ENCODE measurements at regions not wholly inside any gene's neighbourhood (a gene's known extent, or its start where the extent isn't known, plus 50 kb on each side); places are given as distances from the start of the nearest gene placed in this dataset.

GRCh38 chr10:83371696-83372490 lies 767.4 kb upstream of the GHITM start:
- no peaks in the 10 kb centered on the region for H3K36me3 ChIP-seq (ENCODE audit: insufficient read depth, low read length)
- H3K9ac ChIP-seq (ENCODE audit: low read length) = no peak overlapping the region
- no peaks in the 10 kb centered on the region for H3K4me1 ChIP-seq (ENCODE audit: insufficient read depth, low read length)
- H3K27ac ChIP-seq (ENCODE audit: low read depth, low read length) = no peak overlapping the region
- H3K9me3 ChIP-seq (ENCODE audit: low read length) = no peaks in the 10 kb centered on the region
- H3K4me3 ChIP-seq (ENCODE audit: low read depth in 1 of 2, low read length in 2 of 2) = no peak overlapping the region
- H3K27me3 ChIP-seq (ENCODE audit: control insufficient read depth in 1 of 2, insufficient read depth in 2 of 2, low read length in 2 of 2) = no peaks in the 10 kb centered on the region

DNA sequence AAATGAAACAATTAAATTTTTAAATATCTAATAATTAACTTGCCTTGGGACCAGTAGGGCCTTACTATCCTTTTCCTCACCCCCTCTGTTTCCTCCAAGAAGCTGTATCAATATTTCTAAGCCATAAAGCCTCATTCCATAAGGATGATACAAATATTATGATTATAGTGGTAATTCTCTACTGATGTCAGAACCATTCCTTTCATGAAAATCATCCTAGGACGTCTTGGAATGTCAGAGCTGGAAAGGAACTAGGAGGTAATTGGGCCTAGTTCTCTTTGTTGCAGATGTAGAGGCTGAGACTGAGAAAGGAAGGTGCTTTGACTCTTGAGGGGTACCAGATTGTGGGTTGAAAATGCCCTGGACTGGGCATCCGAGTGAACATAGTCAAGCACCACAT lies 766.7 kb upstream of the GHITM start:
- no peaks in the 10 kb centered on the region for H3K4me1 ChIP-seq (ENCODE audit: insufficient read depth, low read length)
- no peaks in the 10 kb centered on the region for H3K9me3 ChIP-seq (ENCODE audit: low read length)
- H3K27ac ChIP-seq (ENCODE audit: low read depth, low read length) = no peak overlapping the region
- no peaks in the 10 kb centered on the region for H3K36me3 ChIP-seq (ENCODE audit: insufficient read depth, low read length)
- H3K27me3 ChIP-seq (ENCODE audit: control insufficient read depth in 1 of 2, insufficient read depth in 2 of 2, low read length in 2 of 2) = no peaks in the 10 kb centered on the region
- H3K9ac ChIP-seq (ENCODE audit: low read length) = no peak overlapping the region
- no peak overlapping the region for H3K4me3 ChIP-seq (ENCODE audit: low read depth in 1 of 2, low read length in 2 of 2)

- Histone ChIP-seq H3K4me3 (ENCODE audit: low read depth in 1 of 2, low read length in 2 of 2) (no peak overlapping the region), H3K36me3 (ENCODE audit: insufficient read depth, low read length) (no peaks in the 10 kb centered on the region), H3K9me3 (ENCODE audit: low read length) (no peaks in the 10 kb centered on the region), H3K27me3 (ENCODE audit: control insufficient read depth in 1 of 2, insufficient read depth in 2 of 2, low read length in 2 of 2) (no peaks in the 10 kb centered on the region), H3K4me1 (ENCODE audit: insufficient read depth, low read length) (no peaks in the 10 kb centered on the region), H3K9ac (ENCODE audit: low read length) (no peak overlapping the region), H3K27ac (ENCODE audit: low read depth, low read length) (no peak overlapping the region)
Observed at GRCh38 chr10:83373671-83374070, 765.6 kb upstream of the GHITM start.

GRCh38 chr10:83374741-83375140 lies 764.6 kb upstream of the GHITM start:
- no peak overlapping the region for H3K4me3 ChIP-seq (ENCODE audit: low read depth in 1 of 2, low read length in 2 of 2)
- no peaks in the 10 kb centered on the region for H3K36me3 ChIP-seq (ENCODE audit: insufficient read depth, low read length)
- no peaks in the 10 kb centered on the region for H3K9me3 ChIP-seq (ENCODE audit: low read length)
- H3K4me1 ChIP-seq (ENCODE audit: insufficient read depth, low read length) = no peaks in the 10 kb centered on the region
- H3K27me3 ChIP-seq (ENCODE audit: control insufficient read depth in 1 of 2, insufficient read depth in 2 of 2, low read length in 2 of 2) = no peaks in the 10 kb centered on the region
- H3K9ac ChIP-seq (ENCODE audit: low read length) = no peak overlapping the region
- H3K27ac ChIP-seq (ENCODE audit: low read depth, low read length) = no peak overlapping the region

- no peak overlapping the region for H3K9ac ChIP-seq (ENCODE audit: low read length)
- no peaks in the 10 kb centered on the region for H3K9me3 ChIP-seq (ENCODE audit: low read length)
- H3K27ac ChIP-seq (ENCODE audit: low read depth, low read length) = no peak overlapping the region
- no peak overlapping the region for H3K4me3 ChIP-seq (ENCODE audit: low read depth in 1 of 2, low read length in 2 of 2)
- no peaks in the 10 kb centered on the region for H3K4me1 ChIP-seq (ENCODE audit: insufficient read depth, low read length)
- no peaks in the 10 kb centered on the region for H3K27me3 ChIP-seq (ENCODE audit: control insufficient read depth in 1 of 2, insufficient read depth in 2 of 2, low read length in 2 of 2)
- no peaks in the 10 kb centered on the region for H3K36me3 ChIP-seq (ENCODE audit: insufficient read depth, low read length)
Observed at GRCh38 chr10:83375274-83375673, 764.0 kb upstream of the GHITM start.

- no peaks in the 10 kb centered on the region for H3K36me3 ChIP-seq (ENCODE audit: insufficient read depth, low read length)
- H3K9me3 ChIP-seq (ENCODE audit: low read length) = no peaks in the 10 kb centered on the region
- H3K9ac ChIP-seq (ENCODE audit: low read length) = no peak overlapping the region
- no peaks in the 10 kb centered on the region for H3K4me1 ChIP-seq (ENCODE audit: insufficient read depth, low read length)
- H3K4me3 ChIP-seq (ENCODE audit: low read depth in 1 of 2, low read length in 2 of 2) = no peak overlapping the region
- no peak overlapping the region for H3K27ac ChIP-seq (ENCODE audit: low read depth, low read length)
- no peaks in the 10 kb centered on the region for H3K27me3 ChIP-seq (ENCODE audit: control insufficient read depth in 1 of 2, insufficient read depth in 2 of 2, low read length in 2 of 2)
Observed at GRCh38 chr10:83397806-83398205, 741.5 kb upstream of the GHITM start.

DNA sequence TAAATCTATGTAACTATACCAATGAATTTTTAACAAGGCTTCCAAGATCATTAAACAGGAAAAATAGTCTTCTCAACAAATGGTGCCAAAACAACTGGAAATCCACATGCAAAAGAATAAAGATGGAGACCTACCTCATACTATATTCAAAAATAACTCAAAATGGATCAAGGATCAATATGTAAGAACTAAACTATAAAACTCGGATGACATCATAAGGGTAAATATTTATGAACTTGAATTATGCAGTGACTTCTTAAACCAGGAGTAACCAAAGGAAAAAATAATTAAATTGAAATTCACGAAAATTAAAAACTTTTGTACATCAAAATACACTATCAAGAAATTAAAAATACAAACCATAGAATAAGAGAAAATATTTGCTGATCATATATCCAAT lies 728.7 kb upstream of the GHITM start:
- H3K36me3 ChIP-seq (ENCODE audit: insufficient read depth, low read length) = no peaks in the 10 kb centered on the region
- no peaks in the 10 kb centered on the region for H3K4me1 ChIP-seq (ENCODE audit: insufficient read depth, low read length)
- H3K9ac ChIP-seq (ENCODE audit: low read length) = no peak overlapping the region
- H3K9me3 ChIP-seq (ENCODE audit: low read length) = no peaks in the 10 kb centered on the region
- H3K4me3 ChIP-seq (ENCODE audit: low read depth in 1 of 2, low read length in 2 of 2) = no peak overlapping the region
- H3K27me3 ChIP-seq (ENCODE audit: control insufficient read depth in 1 of 2, insufficient read depth in 2 of 2, low read length in 2 of 2) = no peaks in the 10 kb centered on the region
- H3K27ac ChIP-seq (ENCODE audit: low read depth, low read length) = no peak overlapping the region

GRCh38 chr10:83425306-83425705 lies 714.0 kb upstream of the GHITM start:
- H3K4me3 ChIP-seq (ENCODE audit: low read depth in 1 of 2, low read length in 2 of 2) = no peak overlapping the region
- H3K4me1 ChIP-seq (ENCODE audit: insufficient read depth, low read length) = no peaks in the 10 kb centered on the region
- no peaks in the 10 kb centered on the region for H3K27me3 ChIP-seq (ENCODE audit: control insufficient read depth in 1 of 2, insufficient read depth in 2 of 2, low read length in 2 of 2)
- H3K36me3 ChIP-seq (ENCODE audit: insufficient read depth, low read length) = no peaks in the 10 kb centered on the region
- H3K9ac ChIP-seq (ENCODE audit: low read length) = no peak overlapping the region
- no peaks in the 10 kb centered on the region for H3K9me3 ChIP-seq (ENCODE audit: low read length)
- no peak overlapping the region for H3K27ac ChIP-seq (ENCODE audit: low read depth, low read length)

DNA sequence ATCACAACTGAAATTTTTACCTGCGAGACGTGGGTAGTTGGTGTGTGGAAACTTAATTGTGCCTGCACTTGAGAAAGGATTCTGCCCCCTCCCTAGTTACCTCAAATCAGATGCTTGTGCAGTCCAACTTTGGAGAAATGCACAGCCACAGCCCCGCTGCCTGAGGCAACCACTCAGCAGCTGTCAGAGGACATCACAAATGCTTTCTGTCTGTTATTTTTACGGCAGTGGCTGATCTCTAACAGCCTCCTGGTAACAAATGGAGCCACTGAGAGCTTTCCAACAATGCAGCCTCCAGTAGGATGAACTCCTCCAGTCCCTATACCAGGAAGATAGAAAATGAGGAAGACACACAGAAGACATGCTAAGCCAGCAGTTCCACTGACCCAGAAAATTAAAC lies 712.2 kb upstream of the GHITM start:
- H3K36me3 ChIP-seq (ENCODE audit: insufficient read depth, low read length) = no peaks in the 10 kb centered on the region
- H3K27ac ChIP-seq (ENCODE audit: low read depth, low read length) = no peak overlapping the region
- H3K9ac ChIP-seq (ENCODE audit: low read length) = no peak overlapping the region
- no peaks in the 10 kb centered on the region for H3K4me1 ChIP-seq (ENCODE audit: insufficient read depth, low read length)
- no peaks in the 10 kb centered on the region for H3K9me3 ChIP-seq (ENCODE audit: low read length)
- no peak overlapping the region for H3K4me3 ChIP-seq (ENCODE audit: low read depth in 1 of 2, low read length in 2 of 2)
- H3K27me3 ChIP-seq (ENCODE audit: control insufficient read depth in 1 of 2, insufficient read depth in 2 of 2, low read length in 2 of 2) = no peaks in the 10 kb centered on the region

GRCh38 chr10:83432261-83433045 lies 706.9 kb upstream of the GHITM start:
- no peak overlapping the region for H3K9ac ChIP-seq (ENCODE audit: low read length)
- no peak overlapping the region for H3K4me3 ChIP-seq (ENCODE audit: low read depth in 1 of 2, low read length in 2 of 2)
- no peak overlapping the region for H3K27ac ChIP-seq (ENCODE audit: low read depth, low read length)
- no peaks in the 10 kb centered on the region for H3K4me1 ChIP-seq (ENCODE audit: insufficient read depth, low read length)
- H3K27me3 ChIP-seq (ENCODE audit: control insufficient read depth in 1 of 2, insufficient read depth in 2 of 2, low read length in 2 of 2) = no peaks in the 10 kb centered on the region
- H3K9me3 ChIP-seq (ENCODE audit: low read length) = no peaks in the 10 kb centered on the region
- H3K36me3 ChIP-seq (ENCODE audit: insufficient read depth, low read length) = no peaks in the 10 kb centered on the region

DNA sequence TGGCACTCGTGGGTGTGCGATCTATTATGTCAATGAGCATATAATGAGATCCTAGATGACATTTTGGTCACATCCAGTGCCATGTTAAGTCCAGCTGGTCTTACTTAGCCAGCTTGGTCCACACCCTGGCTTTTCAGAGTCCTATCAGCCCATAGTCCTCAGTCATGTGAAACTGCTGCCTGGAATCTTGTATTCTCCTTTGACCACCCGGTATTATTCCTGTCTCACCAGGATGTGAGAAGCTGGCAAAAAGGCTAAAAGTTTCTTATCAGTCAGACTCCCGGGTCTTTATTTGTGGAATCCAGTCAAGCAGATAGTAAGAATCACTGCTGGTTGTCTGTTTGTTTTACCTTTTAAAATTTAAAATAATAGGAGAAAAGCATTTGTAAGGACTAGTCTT lies 705.6 kb upstream of the GHITM start:
- H3K27me3 ChIP-seq (ENCODE audit: control insufficient read depth in 1 of 2, insufficient read depth in 2 of 2, low read length in 2 of 2) = no peaks in the 10 kb centered on the region
- H3K9me3 ChIP-seq (ENCODE audit: low read length) = no peaks in the 10 kb centered on the region
- no peaks in the 10 kb centered on the region for H3K4me1 ChIP-seq (ENCODE audit: insufficient read depth, low read length)
- H3K4me3 ChIP-seq (ENCODE audit: low read depth in 1 of 2, low read length in 2 of 2) = no peak overlapping the region
- no peak overlapping the region for H3K9ac ChIP-seq (ENCODE audit: low read length)
- H3K27ac ChIP-seq (ENCODE audit: low read depth, low read length) = no peak overlapping the region
- no peaks in the 10 kb centered on the region for H3K36me3 ChIP-seq (ENCODE audit: insufficient read depth, low read length)

DNA sequence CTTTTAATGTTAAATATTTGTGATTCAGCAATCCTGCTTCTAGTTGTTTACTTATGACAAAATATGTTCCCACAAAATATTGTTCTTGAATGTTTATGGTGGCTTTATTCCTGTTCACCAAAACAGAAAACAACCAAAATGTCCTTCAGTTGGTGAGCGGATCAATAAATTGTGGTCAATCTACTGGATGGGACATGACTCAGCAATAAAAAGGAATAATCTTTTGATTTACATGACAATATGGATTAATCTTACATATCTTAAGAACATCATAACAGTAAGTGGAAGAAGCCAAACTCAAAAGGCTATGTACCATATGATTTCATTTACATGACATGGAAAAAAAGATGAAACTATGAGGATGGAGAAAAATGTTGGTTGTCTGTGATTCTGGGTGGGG lies 691.3 kb upstream of the GHITM start:
- no peaks in the 10 kb centered on the region for H3K36me3 ChIP-seq (ENCODE audit: insufficient read depth, low read length)
- H3K4me3 ChIP-seq (ENCODE audit: low read depth in 1 of 2, low read length in 2 of 2) = no peak overlapping the region
- no peak overlapping the region for H3K9ac ChIP-seq (ENCODE audit: low read length)
- H3K27ac ChIP-seq (ENCODE audit: low read depth, low read length) = no peak overlapping the region
- no peaks in the 10 kb centered on the region for H3K27me3 ChIP-seq (ENCODE audit: control insufficient read depth in 1 of 2, insufficient read depth in 2 of 2, low read length in 2 of 2)
- H3K9me3 ChIP-seq (ENCODE audit: low read length) = no peaks in the 10 kb centered on the region
- H3K4me1 ChIP-seq (ENCODE audit: insufficient read depth, low read length) = no peaks in the 10 kb centered on the region
